Fibroblast of the aortic adventitia (primary cell): ENCODE measurements at regions not wholly inside any gene's neighbourhood (a gene's known extent, or its start where the extent isn't known, plus 50 kb on each side); places are given as distances from the start of the nearest gene placed in this dataset.

ENCODE experiments used
- DNase-seq: peaks from one replicate; pipeline ENCODE4 v3.0.0-alpha.2; 2010; ENCODE audit warnings: low read depth
- H3K4me3 ChIP-seq: 2 replicates; pipeline ENCODE4 v1.5.1; 2011; ENCODE audit warnings: low read depth, mild to moderate bottlenecking, control low read depth, low read length, moderate library complexity
- TF ChIP-seq, protein P1 (sequence below): IDR thresholded peaks from 2 replicates; pipeline ENCODE4 v1.5.1; 2011; ENCODE audit warnings: mild to moderate bottlenecking, low read length, control low read depth, inconsistent platforms; ENCODE audit not compliant: insufficient read depth

DNA sequence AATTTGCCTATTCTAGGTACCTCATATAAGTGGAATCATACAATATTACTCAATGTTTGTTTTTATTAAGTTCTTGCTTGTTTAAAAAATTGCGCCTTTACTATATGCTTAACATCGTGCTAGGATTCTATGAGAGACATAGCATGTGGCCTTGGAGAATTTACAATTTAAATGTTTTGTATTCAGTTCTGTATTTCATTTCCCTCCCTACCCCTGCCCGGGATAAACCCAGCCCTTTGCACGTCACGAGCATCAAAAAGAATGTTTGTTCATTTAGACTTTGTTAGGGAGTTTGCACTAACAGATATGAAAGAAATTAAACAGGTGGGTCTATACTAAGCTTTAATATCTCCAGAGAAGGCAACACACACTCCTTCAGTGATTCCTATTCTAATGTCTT is 75.7 kb downstream of the C18orf54 start:
- TF ChIP-seq, protein P1, sequence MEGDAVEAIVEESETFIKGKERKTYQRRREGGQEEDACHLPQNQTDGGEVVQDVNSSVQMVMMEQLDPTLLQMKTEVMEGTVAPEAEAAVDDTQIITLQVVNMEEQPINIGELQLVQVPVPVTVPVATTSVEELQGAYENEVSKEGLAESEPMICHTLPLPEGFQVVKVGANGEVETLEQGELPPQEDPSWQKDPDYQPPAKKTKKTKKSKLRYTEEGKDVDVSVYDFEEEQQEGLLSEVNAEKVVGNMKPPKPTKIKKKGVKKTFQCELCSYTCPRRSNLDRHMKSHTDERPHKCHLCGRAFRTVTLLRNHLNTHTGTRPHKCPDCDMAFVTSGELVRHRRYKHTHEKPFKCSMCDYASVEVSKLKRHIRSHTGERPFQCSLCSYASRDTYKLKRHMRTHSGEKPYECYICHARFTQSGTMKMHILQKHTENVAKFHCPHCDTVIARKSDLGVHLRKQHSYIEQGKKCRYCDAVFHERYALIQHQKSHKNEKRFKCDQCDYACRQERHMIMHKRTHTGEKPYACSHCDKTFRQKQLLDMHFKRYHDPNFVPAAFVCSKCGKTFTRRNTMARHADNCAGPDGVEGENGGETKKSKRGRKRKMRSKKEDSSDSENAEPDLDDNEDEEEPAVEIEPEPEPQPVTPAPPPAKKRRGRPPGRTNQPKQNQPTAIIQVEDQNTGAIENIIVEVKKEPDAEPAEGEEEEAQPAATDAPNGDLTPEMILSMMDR: no peak
- no peak overlapping the region for H3K4me3 ChIP-seq
- DNase-seq: no peak

- H3K4me3 ChIP-seq: no peak overlapping the region
- DNase-seq: no peak
- TF ChIP-seq, protein P1: no peak
These were observed 76.2 kb downstream of the C18orf54 start for GRCh38 chr18:54433857-54434256.

- no peak for DNase-seq
- no peak overlapping the region for H3K4me3 ChIP-seq
- TF ChIP-seq, protein P1: no peak
These were observed 76.7 kb downstream of the C18orf54 start for GRCh38 chr18:54434453-54434852.

GRCh38 chr18:54436501-54436900 is 78.8 kb downstream of the C18orf54 start:
- DNase-seq: no peak
- TF ChIP-seq, protein P1: no peak
- H3K4me3 ChIP-seq: no peak overlapping the region

GRCh38 chr18:54440292-54440691 is 82.6 kb downstream of the C18orf54 start:
- no peak overlapping the region for H3K4me3 ChIP-seq
- DNase-seq: no peak
- TF ChIP-seq, protein P1: no peak

DNA sequence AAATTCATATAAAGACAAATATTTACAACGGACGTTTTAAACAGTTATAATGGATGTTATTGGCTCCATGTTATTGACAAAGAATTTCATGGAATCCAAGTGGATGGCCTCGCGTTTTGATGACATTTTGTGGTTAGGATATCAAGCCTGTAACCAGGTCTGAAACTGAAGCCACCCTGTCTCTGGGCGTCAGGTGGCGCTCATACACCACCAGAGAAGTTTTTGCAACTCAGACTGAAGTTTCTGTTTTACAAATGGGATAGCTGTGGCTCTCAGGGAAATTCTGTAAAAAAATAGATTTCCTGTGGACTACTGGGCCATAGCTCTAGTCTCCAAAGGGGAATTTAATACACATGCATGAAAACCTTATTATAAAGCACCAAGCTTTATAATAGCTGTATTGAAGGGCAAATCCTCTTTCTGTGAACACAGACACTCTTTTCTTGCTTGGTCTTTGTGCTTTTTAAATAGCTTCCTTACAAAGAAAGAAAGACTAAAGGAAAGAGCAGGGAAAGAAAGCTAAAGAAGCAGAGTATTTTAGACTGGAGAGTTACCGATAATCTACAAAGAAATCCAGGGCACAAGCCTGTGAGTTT is 86.7 kb downstream of the C18orf54 start:
- TF ChIP-seq, protein P1: peak; percentile 84
- H3K4me3 ChIP-seq: no peak overlapping the region
- DNase-seq: peak; percentile 67

GRCh38 chr18:54453996-54454395 is 96.3 kb downstream of the C18orf54 start:
- no peak overlapping the region for H3K4me3 ChIP-seq
- no peak for DNase-seq
- TF ChIP-seq, protein P1: no peak
